ENCODE measurements at regions not wholly inside any gene's neighbourhood (a gene's known extent, or its start where the extent isn't known, plus 50 kb on each side); places are given as distances from the start of the nearest gene placed in this dataset.

- Histone ChIP-seq H3K9me3 (ENCODE audit: control extremely low read depth in 1 of 5, control insufficient read depth in 4 of 5, insufficient read depth in 2 of 5, low read depth in 1 of 5, low read length in 4 of 5) (no peaks in the 10 kb centered on the region), H3K4me3 (ENCODE audit: control insufficient read depth in 1 of 7, extremely low read depth in 1 of 7, insufficient read depth in 4 of 7, low read depth in 2 of 7, low read length in 6 of 7) (no peak overlapping the region), H3K27me3 (replicated peaks in 2 of 5; ENCODE audit: control insufficient read depth in 4 of 5, insufficient read depth in 5 of 5, low read length in 4 of 5) (no peaks in the 10 kb centered on the region), H3K4me1 (ENCODE audit: control extremely low read depth in 1 of 4, control insufficient read depth in 4 of 4, insufficient read depth in 4 of 4, low read length in 3 of 4) (no peaks in the 10 kb centered on the region), H3K36me3 (ENCODE audit: control insufficient read depth in 4 of 4, insufficient read depth in 4 of 4, low read length in 3 of 4) (no peaks in the 10 kb centered on the region), H3K27ac (ENCODE audit: insufficient read depth in 1 of 2, low read depth in 1 of 2, low read length in 2 of 2, poor library complexity in 1 of 2, severe bottlenecking in 2 of 2) (no peak overlapping the region)
- 0% methylated on average over 1 of the region's 3 CpGs for WGBS (ENCODE audit: insufficient coverage)
- ChIA-PET CTCF (no interaction called here), POLR2A (no interaction called here)
- DNase-seq: no peak
Measured at GRCh38 chr17:53516636-53517035, 306.1 kb upstream of the KIF2B start.

GRCh38 chr17:53499277-53499676 is 323.4 kb upstream of the KIF2B start:
- no peaks in the 10 kb centered on the region for H3K9me3 ChIP-seq (ENCODE audit: control extremely low read depth in 1 of 5, control insufficient read depth in 4 of 5, insufficient read depth in 2 of 5, low read depth in 1 of 5, low read length in 4 of 5)
- WGBS (ENCODE audit: insufficient coverage): 100% methylated on average over 1 of the region's 2 CpGs
- no peaks in the 10 kb centered on the region for H3K36me3 ChIP-seq (ENCODE audit: control insufficient read depth in 4 of 4, insufficient read depth in 4 of 4, low read length in 3 of 4)
- no peaks in the 10 kb centered on the region for H3K27me3 ChIP-seq (replicated peaks in 2 of 5; ENCODE audit: control insufficient read depth in 4 of 5, insufficient read depth in 5 of 5, low read length in 4 of 5)
- no peaks in the 10 kb centered on the region for H3K4me1 ChIP-seq (ENCODE audit: control extremely low read depth in 1 of 4, control insufficient read depth in 4 of 4, insufficient read depth in 4 of 4, low read length in 3 of 4)
- no peak overlapping the region for H3K4me3 ChIP-seq (ENCODE audit: control insufficient read depth in 1 of 7, extremely low read depth in 1 of 7, insufficient read depth in 4 of 7, low read depth in 2 of 7, low read length in 6 of 7)
- DNase-seq: no peak
- CTCF ChIA-PET: no interaction called here
- no peak overlapping the region for H3K27ac ChIP-seq (ENCODE audit: insufficient read depth in 1 of 2, low read depth in 1 of 2, low read length in 2 of 2, poor library complexity in 1 of 2, severe bottlenecking in 2 of 2)
- POLR2A ChIA-PET: no interaction called here

DNA sequence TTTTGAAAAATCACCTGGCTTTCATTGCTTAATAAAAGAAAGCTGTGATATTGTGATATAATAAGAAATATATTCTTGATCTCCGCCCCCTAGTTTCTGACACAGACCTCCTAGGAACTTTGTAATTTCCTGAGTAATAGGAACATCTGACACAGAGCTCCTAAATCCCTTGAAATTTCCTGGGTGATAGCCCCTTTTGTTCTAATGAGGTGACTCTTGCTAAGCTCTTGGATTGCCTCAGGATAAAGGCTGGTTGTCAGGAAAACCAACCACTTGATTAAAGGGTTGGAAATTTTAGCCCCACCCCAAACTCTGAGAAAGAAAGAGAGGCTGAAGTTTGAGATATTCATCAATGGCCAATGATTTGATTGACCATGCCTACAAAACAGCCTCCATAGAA is 326.4 kb upstream of the KIF2B start:
- no peaks in the 10 kb centered on the region for H3K9me3 ChIP-seq (ENCODE audit: control extremely low read depth in 1 of 5, control insufficient read depth in 4 of 5, insufficient read depth in 2 of 5, low read depth in 1 of 5, low read length in 4 of 5)
- H3K36me3 ChIP-seq (ENCODE audit: control insufficient read depth in 4 of 4, insufficient read depth in 4 of 4, low read length in 3 of 4): no peaks in the 10 kb centered on the region
- H3K4me3 ChIP-seq (ENCODE audit: control insufficient read depth in 1 of 7, extremely low read depth in 1 of 7, insufficient read depth in 4 of 7, low read depth in 2 of 7, low read length in 6 of 7): no peak overlapping the region
- H3K27ac ChIP-seq (ENCODE audit: insufficient read depth in 1 of 2, low read depth in 1 of 2, low read length in 2 of 2, poor library complexity in 1 of 2, severe bottlenecking in 2 of 2): no peak overlapping the region
- no peaks in the 10 kb centered on the region for H3K4me1 ChIP-seq (ENCODE audit: control extremely low read depth in 1 of 4, control insufficient read depth in 4 of 4, insufficient read depth in 4 of 4, low read length in 3 of 4)
- POLR2A ChIA-PET: no interaction called here
- CTCF ChIA-PET: interaction anchor here (1.5 kb wide), 1 partner anchor 10 kb away, joined by 3 read pairs; no protein-coding TSS in a partner anchor
- DNase-seq: no peak
- no CpG with 5 or more reads among the region's 1 CpG for WGBS (ENCODE audit: insufficient coverage)
- no peaks in the 10 kb centered on the region for H3K27me3 ChIP-seq (replicated peaks in 2 of 5; ENCODE audit: control insufficient read depth in 4 of 5, insufficient read depth in 5 of 5, low read length in 4 of 5)

- H3K9me3 ChIP-seq (ENCODE audit: control extremely low read depth in 1 of 5, control insufficient read depth in 4 of 5, insufficient read depth in 2 of 5, low read depth in 1 of 5, low read length in 4 of 5): no peaks in the 10 kb centered on the region
- CTCF ChIA-PET: no interaction called here
- no peaks in the 10 kb centered on the region for H3K27me3 ChIP-seq (replicated peaks in 2 of 5; ENCODE audit: control insufficient read depth in 4 of 5, insufficient read depth in 5 of 5, low read length in 4 of 5)
- POLR2A ChIA-PET: no interaction called here
- DNase-seq: no peak
- no peaks in the 10 kb centered on the region for H3K36me3 ChIP-seq (ENCODE audit: control insufficient read depth in 4 of 4, insufficient read depth in 4 of 4, low read length in 3 of 4)
- no peak overlapping the region for H3K4me3 ChIP-seq (ENCODE audit: control insufficient read depth in 1 of 7, extremely low read depth in 1 of 7, insufficient read depth in 4 of 7, low read depth in 2 of 7, low read length in 6 of 7)
- WGBS (ENCODE audit: insufficient coverage): 42% methylated on average over 2 of the region's 3 CpGs
- H3K27ac ChIP-seq (ENCODE audit: insufficient read depth in 1 of 2, low read depth in 1 of 2, low read length in 2 of 2, poor library complexity in 1 of 2, severe bottlenecking in 2 of 2): no peak overlapping the region
- H3K4me1 ChIP-seq (ENCODE audit: control extremely low read depth in 1 of 4, control insufficient read depth in 4 of 4, insufficient read depth in 4 of 4, low read length in 3 of 4): no peaks in the 10 kb centered on the region
Measured at GRCh38 chr17:53492532-53492931, 330.2 kb upstream of the KIF2B start.

- no peak overlapping the region for H3K4me3 ChIP-seq (ENCODE audit: control insufficient read depth in 1 of 7, extremely low read depth in 1 of 7, insufficient read depth in 4 of 7, low read depth in 2 of 7, low read length in 6 of 7)
- H3K36me3 ChIP-seq (ENCODE audit: control insufficient read depth in 4 of 4, insufficient read depth in 4 of 4, low read length in 3 of 4): no peaks in the 10 kb centered on the region
- no peak overlapping the region for H3K27ac ChIP-seq (ENCODE audit: insufficient read depth in 1 of 2, low read depth in 1 of 2, low read length in 2 of 2, poor library complexity in 1 of 2, severe bottlenecking in 2 of 2)
- no peaks in the 10 kb centered on the region for H3K27me3 ChIP-seq (replicated peaks in 2 of 5; ENCODE audit: control insufficient read depth in 4 of 5, insufficient read depth in 5 of 5, low read length in 4 of 5)
- no peaks in the 10 kb centered on the region for H3K9me3 ChIP-seq (ENCODE audit: control extremely low read depth in 1 of 5, control insufficient read depth in 4 of 5, insufficient read depth in 2 of 5, low read depth in 1 of 5, low read length in 4 of 5)
- H3K4me1 ChIP-seq (ENCODE audit: control extremely low read depth in 1 of 4, control insufficient read depth in 4 of 4, insufficient read depth in 4 of 4, low read length in 3 of 4): no peaks in the 10 kb centered on the region
- no peak for DNase-seq
- ChIA-PET POLR2A (no interaction called here), CTCF (interaction anchor here (0.5 kb wide), 1 partner anchor 381 kb away, joined by 3 read pairs; no protein-coding TSS in a partner anchor)
Measured at GRCh38 chr17:53490447-53490968, 332.2 kb upstream of the KIF2B start.

GRCh38 chr17:53483704-53484103 is 339.0 kb upstream of the KIF2B start:
- H3K36me3 ChIP-seq (ENCODE audit: control insufficient read depth in 4 of 4, insufficient read depth in 4 of 4, low read length in 3 of 4): no peaks in the 10 kb centered on the region
- H3K4me3 ChIP-seq (ENCODE audit: control insufficient read depth in 1 of 7, extremely low read depth in 1 of 7, insufficient read depth in 4 of 7, low read depth in 2 of 7, low read length in 6 of 7): no peak overlapping the region
- no peaks in the 10 kb centered on the region for H3K27me3 ChIP-seq (replicated peaks in 2 of 5; ENCODE audit: control insufficient read depth in 4 of 5, insufficient read depth in 5 of 5, low read length in 4 of 5)
- ChIA-PET POLR2A (no interaction called here), CTCF (no interaction called here)
- no peaks in the 10 kb centered on the region for H3K9me3 ChIP-seq (ENCODE audit: control extremely low read depth in 1 of 5, control insufficient read depth in 4 of 5, insufficient read depth in 2 of 5, low read depth in 1 of 5, low read length in 4 of 5)
- no CpG with 5 or more reads among the region's 1 CpG for WGBS (ENCODE audit: insufficient coverage)
- no peaks in the 10 kb centered on the region for H3K4me1 ChIP-seq (ENCODE audit: control extremely low read depth in 1 of 4, control insufficient read depth in 4 of 4, insufficient read depth in 4 of 4, low read length in 3 of 4)
- no peak for DNase-seq
- H3K27ac ChIP-seq (ENCODE audit: insufficient read depth in 1 of 2, low read depth in 1 of 2, low read length in 2 of 2, poor library complexity in 1 of 2, severe bottlenecking in 2 of 2): no peak overlapping the region

DNA sequence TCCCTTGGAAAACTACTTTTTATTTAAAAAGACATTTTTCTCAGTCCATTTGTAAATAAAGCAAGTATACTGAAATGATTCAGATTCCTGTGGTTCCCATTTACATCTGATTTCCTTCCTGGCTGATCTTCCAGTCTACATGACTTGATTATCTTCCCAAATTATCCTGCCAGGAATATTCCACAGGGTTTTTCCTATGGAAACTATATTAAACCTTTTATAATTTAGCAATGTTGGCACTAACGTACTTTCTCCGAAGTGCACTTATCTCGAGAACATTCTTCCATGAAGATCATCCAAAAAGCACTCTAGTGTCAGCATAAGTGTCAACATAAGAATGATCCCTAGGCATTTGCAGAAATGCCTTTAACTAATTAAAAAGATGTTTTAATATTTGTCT is 347.7 kb upstream of the KIF2B start:
- Histone ChIP-seq H3K4me1 (ENCODE audit: control extremely low read depth in 1 of 4, control insufficient read depth in 4 of 4, insufficient read depth in 4 of 4, low read length in 3 of 4) (no peaks in the 10 kb centered on the region), H3K27me3 (replicated peaks in 2 of 5; ENCODE audit: control insufficient read depth in 4 of 5, insufficient read depth in 5 of 5, low read length in 4 of 5) (no peaks in the 10 kb centered on the region), H3K27ac (ENCODE audit: insufficient read depth in 1 of 2, low read depth in 1 of 2, low read length in 2 of 2, poor library complexity in 1 of 2, severe bottlenecking in 2 of 2) (no peak overlapping the region), H3K9me3 (ENCODE audit: control extremely low read depth in 1 of 5, control insufficient read depth in 4 of 5, insufficient read depth in 2 of 5, low read depth in 1 of 5, low read length in 4 of 5) (no peaks in the 10 kb centered on the region), H3K36me3 (ENCODE audit: control insufficient read depth in 4 of 4, insufficient read depth in 4 of 4, low read length in 3 of 4) (no peaks in the 10 kb centered on the region), H3K4me3 (ENCODE audit: control insufficient read depth in 1 of 7, extremely low read depth in 1 of 7, insufficient read depth in 4 of 7, low read depth in 2 of 7, low read length in 6 of 7) (no peak overlapping the region)
- ChIA-PET POLR2A (no interaction called here), CTCF (no interaction called here)
- DNase-seq: no peak
- WGBS (ENCODE audit: insufficient coverage): no CpG with 5 or more reads among the region's 3 CpGs
